ENCODE measurements at regions not wholly inside any gene's neighbourhood (a gene's known extent, or its start where the extent isn't known, plus 50 kb on each side); places are given as distances from the start of the nearest gene placed in this dataset.

DNA sequence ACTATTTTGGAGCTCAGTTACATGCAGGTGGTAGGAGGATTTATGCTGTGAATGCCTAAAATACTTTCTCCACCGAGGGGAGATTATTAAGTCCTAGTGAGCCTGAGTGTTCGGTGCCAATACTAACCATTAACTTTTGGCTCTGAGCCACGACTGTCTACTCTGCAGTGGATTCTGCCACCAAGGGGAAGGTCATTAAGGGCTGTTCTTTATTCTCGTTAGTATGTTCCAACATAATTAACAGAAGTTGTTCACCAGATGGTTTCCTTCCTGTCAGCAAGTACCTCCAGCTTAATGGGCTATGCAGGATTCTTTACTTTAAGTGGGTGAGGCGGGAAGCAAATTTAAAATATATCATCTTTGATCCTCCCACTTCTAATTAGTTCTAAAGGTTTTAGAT lies 326.3 kb downstream of the BMP4 start:
- DNase-seq (no peak), ATAC-seq (no peak)
- Histone ChIP-seq H3K27me3 (no peaks in the 10 kb centered on the region), H3K27ac (no peak overlapping the region), H3K4me1 (peaks cover 5% of the 10 kb centered on the region), H3K36me3 (no peaks in the 10 kb centered on the region), H3K4me3 (no peak overlapping the region), H3K9me3 (no peaks in the 10 kb centered on the region)
- TF ChIP-seq, protein P1, sequence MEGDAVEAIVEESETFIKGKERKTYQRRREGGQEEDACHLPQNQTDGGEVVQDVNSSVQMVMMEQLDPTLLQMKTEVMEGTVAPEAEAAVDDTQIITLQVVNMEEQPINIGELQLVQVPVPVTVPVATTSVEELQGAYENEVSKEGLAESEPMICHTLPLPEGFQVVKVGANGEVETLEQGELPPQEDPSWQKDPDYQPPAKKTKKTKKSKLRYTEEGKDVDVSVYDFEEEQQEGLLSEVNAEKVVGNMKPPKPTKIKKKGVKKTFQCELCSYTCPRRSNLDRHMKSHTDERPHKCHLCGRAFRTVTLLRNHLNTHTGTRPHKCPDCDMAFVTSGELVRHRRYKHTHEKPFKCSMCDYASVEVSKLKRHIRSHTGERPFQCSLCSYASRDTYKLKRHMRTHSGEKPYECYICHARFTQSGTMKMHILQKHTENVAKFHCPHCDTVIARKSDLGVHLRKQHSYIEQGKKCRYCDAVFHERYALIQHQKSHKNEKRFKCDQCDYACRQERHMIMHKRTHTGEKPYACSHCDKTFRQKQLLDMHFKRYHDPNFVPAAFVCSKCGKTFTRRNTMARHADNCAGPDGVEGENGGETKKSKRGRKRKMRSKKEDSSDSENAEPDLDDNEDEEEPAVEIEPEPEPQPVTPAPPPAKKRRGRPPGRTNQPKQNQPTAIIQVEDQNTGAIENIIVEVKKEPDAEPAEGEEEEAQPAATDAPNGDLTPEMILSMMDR (IDR thresholded peaks at IDR 0.05): no peak
- intact Hi-C loops (cut with DNase I): no loop called here

DNA sequence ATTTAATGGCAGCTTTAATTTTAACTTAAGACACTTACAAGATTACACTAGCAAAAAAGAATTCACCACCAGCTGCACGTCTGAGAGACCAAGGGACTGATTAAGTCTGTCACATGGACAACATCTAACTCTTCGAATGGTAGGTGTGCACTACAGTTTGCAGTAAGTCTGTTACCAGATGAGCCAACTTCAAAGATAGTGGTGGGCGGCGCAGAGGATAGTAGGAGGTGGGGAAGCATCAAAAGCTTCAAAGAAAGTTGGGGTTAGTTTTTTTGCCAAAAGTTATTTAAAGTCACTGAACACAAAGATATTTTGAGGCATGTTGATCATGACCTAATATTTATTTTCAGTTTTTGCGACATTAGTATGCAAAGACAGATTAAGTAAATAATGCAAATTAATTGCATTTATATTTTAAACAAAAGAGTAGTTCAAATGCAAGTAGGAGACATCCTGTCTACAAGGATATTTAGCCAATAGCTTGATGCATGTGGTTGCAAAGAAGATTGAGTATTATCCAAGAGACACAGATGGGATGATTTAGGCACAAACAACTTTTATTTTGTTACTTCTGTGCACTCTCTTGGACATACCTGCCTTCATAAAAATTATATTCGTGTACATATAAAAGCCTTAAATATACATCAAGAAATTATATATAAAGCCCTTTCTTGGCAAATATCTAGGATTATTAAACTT lies 327.7 kb downstream of the BMP4 start:
- DNase-seq: no peak

DNA sequence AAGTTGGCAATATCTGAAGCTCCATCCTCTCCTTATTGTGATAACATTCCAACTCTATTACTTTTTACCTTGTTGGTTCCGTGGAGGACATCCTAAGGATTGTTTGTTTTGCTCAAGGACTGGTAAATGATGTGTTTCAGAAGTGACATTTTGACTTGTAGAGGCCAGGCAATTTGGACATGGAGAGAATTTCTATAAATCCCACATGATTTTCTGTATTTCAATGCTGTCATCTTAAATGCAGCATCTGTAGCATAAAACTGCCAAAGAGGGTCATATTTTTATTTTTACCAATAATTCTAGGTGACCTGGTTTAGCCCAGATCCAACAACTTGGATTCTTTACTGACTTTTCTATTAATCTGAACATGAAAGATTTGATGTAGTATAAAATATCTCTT lies 328.4 kb downstream of the BMP4 start:
- H3K9me3 ChIP-seq: no peaks in the 10 kb centered on the region
- H3K27ac ChIP-seq: no peak overlapping the region
- no peak for DNase-seq
- TF ChIP-seq, protein P1 (IDR thresholded peaks at IDR 0.05): no peak
- no peak for ATAC-seq
- H3K27me3 ChIP-seq: no peaks in the 10 kb centered on the region
- no peak overlapping the region for H3K4me3 ChIP-seq
- intact Hi-C loops (cut with DNase I): no loop called here
- no peaks in the 10 kb centered on the region for H3K36me3 ChIP-seq
- peaks cover 5% of the 10 kb centered on the region for H3K4me1 ChIP-seq

More for the DNA sequence above, 327.7 kb downstream of the BMP4 start:
- Histone ChIP-seq H3K27me3 (no peaks in the 10 kb centered on the region), H3K4me1 (peaks cover 5% of the 10 kb centered on the region), H3K36me3 (no peaks in the 10 kb centered on the region), H3K4me3 (no peak overlapping the region), H3K9me3 (no peaks in the 10 kb centered on the region), H3K27ac (no peak overlapping the region)
- no peak for ATAC-seq
- intact Hi-C loops (cut with DNase I): no loop called here
- TF ChIP-seq, protein P1 (IDR thresholded peaks at IDR 0.05): no peak

DNA sequence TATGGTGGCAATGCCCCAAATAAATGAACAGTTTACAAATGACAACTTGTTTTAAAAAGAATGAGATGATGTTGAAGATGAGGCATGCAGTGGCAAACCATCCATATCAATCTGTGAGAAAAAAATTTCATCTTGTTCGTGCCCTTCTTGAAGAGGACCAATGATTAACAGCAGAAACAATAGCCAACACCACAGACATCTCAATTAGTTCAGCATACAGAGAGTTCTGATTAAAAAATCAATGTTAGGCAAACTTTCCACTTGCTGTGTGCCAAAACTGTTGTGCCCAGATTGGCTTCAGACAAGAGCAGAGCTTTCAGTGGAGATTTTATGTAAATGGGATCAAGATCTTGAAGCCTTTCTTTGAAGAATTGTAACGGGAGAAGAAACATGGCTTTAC lies 329.9 kb downstream of the BMP4 start:
- intact Hi-C loops (cut with DNase I): no loop called here
- no peaks in the 10 kb centered on the region for H3K27me3 ChIP-seq

DNA sequence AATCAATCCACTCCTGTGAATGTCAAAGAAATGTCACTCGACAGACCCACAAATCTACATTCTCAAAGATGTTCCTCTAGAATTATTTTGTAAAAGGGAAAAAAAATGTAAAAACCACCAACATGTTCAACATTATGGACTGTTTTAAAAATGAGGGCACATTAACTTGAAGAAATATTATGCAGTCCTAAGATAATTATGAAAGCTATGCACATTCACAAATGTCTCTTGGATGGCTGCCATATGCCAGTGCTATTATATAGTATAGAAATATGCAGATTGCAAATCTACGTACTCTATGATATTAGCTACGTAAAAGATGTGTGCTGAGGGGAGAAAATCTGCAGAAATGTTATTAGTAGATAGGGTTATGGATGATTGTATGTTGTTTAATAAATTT lies 334.2 kb downstream of the BMP4 start:
- no peak overlapping the region for H3K27ac ChIP-seq
- no peaks in the 10 kb centered on the region for H3K9me3 ChIP-seq
- intact Hi-C loops (cut with DNase I): no loop called here
- no peaks in the 10 kb centered on the region for H3K4me1 ChIP-seq
- no peak overlapping the region for H3K4me3 ChIP-seq
- H3K27me3 ChIP-seq: no peaks in the 10 kb centered on the region
- no peak for DNase-seq
- TF ChIP-seq, protein P1 (IDR thresholded peaks at IDR 0.05): no peak
- no peaks in the 10 kb centered on the region for H3K36me3 ChIP-seq
- ATAC-seq: no peak

More for the DNA sequence above, 329.9 kb downstream of the BMP4 start:
- Histone ChIP-seq H3K9me3 (no peaks in the 10 kb centered on the region), H3K27ac (no peak overlapping the region), H3K4me3 (no peak overlapping the region), H3K36me3 (no peaks in the 10 kb centered on the region), H3K4me1 (peaks cover 5% of the 10 kb centered on the region)
- no peak for DNase-seq
- TF ChIP-seq, protein P1 (IDR thresholded peaks at IDR 0.05): no peak
- ATAC-seq: no peak

DNA sequence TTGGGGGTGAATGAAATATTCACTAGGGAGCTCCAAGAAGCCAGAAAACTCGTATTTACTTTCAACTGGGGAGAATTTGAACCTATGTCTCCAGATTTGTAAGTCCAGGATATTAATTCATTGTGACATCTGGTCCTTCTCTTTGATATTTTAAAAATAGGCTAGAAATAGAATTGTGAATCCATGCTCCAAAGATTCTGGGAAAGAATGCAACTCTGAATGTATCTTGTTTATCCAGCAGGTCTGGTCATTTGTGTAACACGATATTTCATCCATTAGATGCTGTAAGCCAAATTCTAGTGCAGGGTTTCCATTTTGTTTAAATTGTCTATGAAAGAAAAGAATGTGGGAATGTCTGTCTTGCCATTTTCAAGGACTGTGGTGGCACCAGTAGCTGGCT lies 334.7 kb downstream of the BMP4 start:
- no peak for DNase-seq
- intact Hi-C loops (cut with DNase I): no loop called here
- no peak overlapping the region for H3K4me3 ChIP-seq
- H3K36me3 ChIP-seq: no peaks in the 10 kb centered on the region
- no peaks in the 10 kb centered on the region for H3K4me1 ChIP-seq
- H3K27me3 ChIP-seq: no peaks in the 10 kb centered on the region
- no peak for ATAC-seq
- H3K9me3 ChIP-seq: no peaks in the 10 kb centered on the region
- TF ChIP-seq, protein P1 (IDR thresholded peaks at IDR 0.05): no peak
- H3K27ac ChIP-seq: no peak overlapping the region

Data from upper lobe of right lung (tissue), 1 donor.